ENCODE measurements at regions not wholly inside any gene's neighbourhood (a gene's known extent, or its start where the extent isn't known, plus 50 kb on each side); places are given as distances from the start of the nearest gene placed in this dataset.

- Mint-ChIP-seq H3K36me3 (ENCODE audit: low read depth) (no peaks in the 10 kb centered on the region), H3K4me3 (no peak overlapping the region), H3K4me1 (peaks cover 21% of the 10 kb centered on the region), H3K27ac (no peak overlapping the region), H3K27me3 (ENCODE audit: low read depth) (peaks cover 5% of the 10 kb centered on the region), H3K9me3 (no peaks in the 10 kb centered on the region)
- TF ChIP-seq CTCF (IDR thresholded peaks at IDR 0.05; ENCODE audit: unreplicated experiment in 3 of 3): no peak
Measured at GRCh38 chr6:148081076-148081475, 261.6 kb upstream of the SASH1 start.

- H3K9me3 Mint-ChIP-seq: no peaks in the 10 kb centered on the region
- peaks cover 5% of the 10 kb centered on the region for H3K27me3 Mint-ChIP-seq (ENCODE audit: low read depth)
- no peak overlapping the region for H3K4me3 Mint-ChIP-seq
- H3K27ac Mint-ChIP-seq: peak overlapping the region in 1 of 3 experiments; percentile 20
- TF ChIP-seq CTCF (IDR thresholded peaks at IDR 0.05; ENCODE audit: unreplicated experiment in 3 of 3): no peak
- H3K36me3 Mint-ChIP-seq (ENCODE audit: low read depth): no peaks in the 10 kb centered on the region
- peaks cover 30% of the 10 kb centered on the region for H3K4me1 Mint-ChIP-seq
Measured at GRCh38 chr6:148082044-148082443, 260.6 kb upstream of the SASH1 start.

- Mint-ChIP-seq H3K36me3 (ENCODE audit: low read depth) (no peaks in the 10 kb centered on the region), H3K27ac (peak overlapping the region in 1 of 3 experiments; percentile 20), H3K27me3 (ENCODE audit: low read depth) (peaks cover 5% of the 10 kb centered on the region), H3K9me3 (peaks cover 2% of the 10 kb centered on the region), H3K4me3 (no peak overlapping the region), H3K4me1 (peaks cover 30% of the 10 kb centered on the region)
- no peak for TF ChIP-seq CTCF (IDR thresholded peaks at IDR 0.05; ENCODE audit: unreplicated experiment in 3 of 3)
Measured at GRCh38 chr6:148082696-148083095, 259.9 kb upstream of the SASH1 start.

- TF ChIP-seq CTCF (IDR thresholded peaks at IDR 0.05; ENCODE audit: unreplicated experiment in 3 of 3): no peak
- Mint-ChIP-seq H3K4me3 (peak overlapping the region in 1 of 3 experiments; percentile 11), H3K27me3 (ENCODE audit: low read depth) (no peaks in the 10 kb centered on the region), H3K27ac (peak overlapping the region; percentile 51 to 79 (median 52)), H3K36me3 (ENCODE audit: low read depth) (peaks cover 4% of the 10 kb centered on the region), H3K4me1 (peaks cover 30% of the 10 kb centered on the region), H3K9me3 (peaks cover 16% of the 10 kb centered on the region)
Measured at GRCh38 chr6:148085631-148086331, 256.9 kb upstream of the SASH1 start.

GRCh38 chr6:148086386-148086785 is 256.3 kb upstream of the SASH1 start:
- Mint-ChIP-seq H3K27ac (peak overlapping the region in 2 of 3 experiments; percentile 51 to 52), H3K27me3 (ENCODE audit: low read depth) (no peaks in the 10 kb centered on the region), H3K4me1 (peaks cover 30% of the 10 kb centered on the region), H3K4me3 (no peak overlapping the region), H3K9me3 (peaks cover 22% of the 10 kb centered on the region), H3K36me3 (ENCODE audit: low read depth) (peaks cover 10% of the 10 kb centered on the region)
- TF ChIP-seq CTCF (IDR thresholded peaks at IDR 0.05; ENCODE audit: unreplicated experiment in 3 of 3): no peak

- no peak for TF ChIP-seq CTCF (IDR thresholded peaks at IDR 0.05; ENCODE audit: unreplicated experiment in 3 of 3)
- H3K4me1 Mint-ChIP-seq: peaks cover 28% of the 10 kb centered on the region
- peaks cover 23% of the 10 kb centered on the region for H3K9me3 Mint-ChIP-seq
Measured at GRCh38 chr6:148086843-148087242, 255.8 kb upstream of the SASH1 start.

More at GRCh38 chr6:148086843-148087242, 255.8 kb upstream of the SASH1 start:
- no peak overlapping the region for H3K4me3 Mint-ChIP-seq
- peaks cover 10% of the 10 kb centered on the region for H3K36me3 Mint-ChIP-seq (ENCODE audit: low read depth)
- H3K27ac Mint-ChIP-seq: no peak overlapping the region
- no peaks in the 10 kb centered on the region for H3K27me3 Mint-ChIP-seq (ENCODE audit: low read depth)
